ENCODE measurements at regions not wholly inside any gene's neighbourhood (a gene's known extent, or its start where the extent isn't known, plus 50 kb on each side); places are given as distances from the start of the nearest gene placed in this dataset.

GRCh38 chr10:21061982-21062381 is 164.9 kb upstream of the NEBL start:
- no peak overlapping the region for H3K4me3 Mint-ChIP-seq (ENCODE audit: unreplicated experiment)
- ChIA-PET CTCF (no interaction called here), POLR2A (interaction anchor here (0.6 kb wide), 1 partner anchor 67 kb away, joined by 4 read pairs; no protein-coding TSS in a partner anchor)
- DNase-seq (ENCODE audit: unreplicated experiment) = no peak
- no peak overlapping the region for H3K27ac Mint-ChIP-seq (ENCODE audit: low read depth, unreplicated experiment)
- peaks cover 7% of the 10 kb centered on the region for H3K9me3 Mint-ChIP-seq (ENCODE audit: unreplicated experiment)
- BruUV-seq (replicated peaks) = no TSS peak
- no peak for TF ChIP-seq CTCF (IDR thresholded peaks at IDR 0.05; ENCODE audit: unreplicated experiment)
- H3K36me3 Mint-ChIP-seq (ENCODE audit: insufficient read depth, unreplicated experiment) = no peaks in the 10 kb centered on the region
- H3K4me1 Mint-ChIP-seq (ENCODE audit: insufficient read depth, unreplicated experiment) = peaks cover 6% of the 10 kb centered on the region
- no peaks in the 10 kb centered on the region for H3K27me3 Mint-ChIP-seq (ENCODE audit: insufficient read depth, unreplicated experiment)
- intact Hi-C loops (cut with micrococcal nuclease) = no loop called here

GRCh38 chr10:21061184-21061583 is 164.1 kb upstream of the NEBL start:
- Mint-ChIP-seq H3K27ac (ENCODE audit: low read depth, unreplicated experiment) (no peak overlapping the region), H3K4me3 (ENCODE audit: unreplicated experiment) (no peak overlapping the region)
- CTCF ChIA-PET = no interaction called here

GRCh38 chr10:21060626-21061025 is 163.5 kb upstream of the NEBL start:
- CTCF ChIA-PET = no interaction called here
- intact Hi-C loops (cut with micrococcal nuclease) = no loop called here
- POLR2A ChIA-PET = no interaction called here

More at GRCh38 chr10:21061184-21061583, 164.1 kb upstream of the NEBL start:
- H3K9me3 Mint-ChIP-seq (ENCODE audit: unreplicated experiment) = peaks cover 7% of the 10 kb centered on the region
- no peak for DNase-seq (ENCODE audit: unreplicated experiment)
- H3K4me1 Mint-ChIP-seq (ENCODE audit: insufficient read depth, unreplicated experiment) = peaks cover 6% of the 10 kb centered on the region
- H3K36me3 Mint-ChIP-seq (ENCODE audit: insufficient read depth, unreplicated experiment) = no peaks in the 10 kb centered on the region
- no peak for TF ChIP-seq CTCF (IDR thresholded peaks at IDR 0.05; ENCODE audit: unreplicated experiment)
- H3K27me3 Mint-ChIP-seq (ENCODE audit: insufficient read depth, unreplicated experiment) = no peaks in the 10 kb centered on the region
- BruUV-seq (replicated peaks) = no TSS peak
- intact Hi-C loops (cut with micrococcal nuclease) = no loop called here
- POLR2A ChIA-PET = no interaction called here

GRCh38 chr10:21057989-21058388 is 160.9 kb upstream of the NEBL start:
- Mint-ChIP-seq H3K27me3 (ENCODE audit: insufficient read depth, unreplicated experiment) (no peaks in the 10 kb centered on the region), H3K36me3 (ENCODE audit: insufficient read depth, unreplicated experiment) (no peaks in the 10 kb centered on the region), H3K4me1 (ENCODE audit: insufficient read depth, unreplicated experiment) (peaks cover 6% of the 10 kb centered on the region), H3K4me3 (ENCODE audit: unreplicated experiment) (no peak overlapping the region), H3K9me3 (ENCODE audit: unreplicated experiment) (peaks cover 7% of the 10 kb centered on the region), H3K27ac (ENCODE audit: low read depth, unreplicated experiment) (no peak overlapping the region)
- TF ChIP-seq CTCF (IDR thresholded peaks at IDR 0.05; ENCODE audit: unreplicated experiment) = no peak
- no TSS peak for BruUV-seq (replicated peaks)
- DNase-seq (ENCODE audit: unreplicated experiment) = no peak
- ChIA-PET POLR2A (interaction anchor here (0.6 to 1.4 kb wide), 3 partner anchors 15 to 205 kb away, joined by 3 to 5 read pairs (median 4); no protein-coding TSS in a partner anchor), CTCF (interaction anchor here (0.6 to 1.5 kb wide), 3 partner anchors 17 to 80 kb away, joined by 3 to 4 read pairs (median 3); no protein-coding TSS in a partner anchor)
- intact Hi-C loops (cut with micrococcal nuclease) = no loop called here

More at GRCh38 chr10:21060626-21061025, 163.5 kb upstream of the NEBL start:
- Mint-ChIP-seq H3K9me3 (ENCODE audit: unreplicated experiment) (peaks cover 7% of the 10 kb centered on the region), H3K27me3 (ENCODE audit: insufficient read depth, unreplicated experiment) (no peaks in the 10 kb centered on the region), H3K27ac (ENCODE audit: low read depth, unreplicated experiment) (no peak overlapping the region), H3K4me3 (ENCODE audit: unreplicated experiment) (no peak overlapping the region), H3K36me3 (ENCODE audit: insufficient read depth, unreplicated experiment) (no peaks in the 10 kb centered on the region), H3K4me1 (ENCODE audit: insufficient read depth, unreplicated experiment) (peaks cover 6% of the 10 kb centered on the region)
- TF ChIP-seq CTCF (IDR thresholded peaks at IDR 0.05; ENCODE audit: unreplicated experiment) = no peak
- no TSS peak for BruUV-seq (replicated peaks)
- no peak for DNase-seq (ENCODE audit: unreplicated experiment)

Data from MCF 10A (cell line).